SH-SY5Y (cell line): ENCODE measurements at regions not wholly inside any gene's neighbourhood (a gene's known extent, or its start where the extent isn't known, plus 50 kb on each side); places are given as distances from the start of the nearest gene placed in this dataset.

Source experiments
- GATA2 ChIP-seq: IDR thresholded peaks from 2 replicates; pipeline ENCODE4 v1.6.1; 2011; ENCODE audit warnings: mild to moderate bottlenecking, low read depth, low read length
- GATA3 ChIP-seq: IDR thresholded peaks from 2 replicates; pipeline ENCODE4 v1.6.1; 2011; ENCODE audit warnings: low read depth, mild to moderate bottlenecking, low read length, moderate library complexity

DNA sequence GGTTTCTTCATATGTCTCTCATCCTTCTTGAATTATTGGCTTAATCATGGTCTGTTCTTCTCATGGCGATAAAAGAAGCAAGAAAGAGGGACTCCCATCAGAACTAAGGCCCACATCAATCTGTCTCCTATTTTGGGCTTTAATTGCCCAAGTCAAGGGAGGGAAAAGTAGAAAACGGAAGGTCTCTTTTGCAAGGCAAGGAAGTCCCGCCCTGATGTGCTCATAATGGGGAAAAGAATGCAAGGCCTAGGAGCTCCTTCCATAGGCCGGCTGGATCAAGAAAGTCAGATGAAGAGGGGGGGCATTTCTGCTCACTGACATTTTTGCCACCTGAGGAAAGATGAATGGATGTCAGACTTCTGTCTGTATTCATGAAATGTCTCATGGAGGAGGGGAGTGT lies 127.7 kb upstream of the RPS6KA3 start:
- TF ChIP-seq GATA2, result no peak
- TF ChIP-seq GATA3, result no peak
